ENCODE measurements at regions not wholly inside any gene's neighbourhood (a gene's known extent, or its start where the extent isn't known, plus 50 kb on each side); places are given as distances from the start of the nearest gene placed in this dataset.
"Not testable (repeated sequence)": the region's sequence is repeated elsewhere in the genome, so short reads cannot be mapped to it uniquely, and the experiment has no call there.

GRCh38 chr20:6333110-6333509, 210.3 kb upstream of the FERMT1 start (continued):
- TF ChIP-seq, protein P1, sequence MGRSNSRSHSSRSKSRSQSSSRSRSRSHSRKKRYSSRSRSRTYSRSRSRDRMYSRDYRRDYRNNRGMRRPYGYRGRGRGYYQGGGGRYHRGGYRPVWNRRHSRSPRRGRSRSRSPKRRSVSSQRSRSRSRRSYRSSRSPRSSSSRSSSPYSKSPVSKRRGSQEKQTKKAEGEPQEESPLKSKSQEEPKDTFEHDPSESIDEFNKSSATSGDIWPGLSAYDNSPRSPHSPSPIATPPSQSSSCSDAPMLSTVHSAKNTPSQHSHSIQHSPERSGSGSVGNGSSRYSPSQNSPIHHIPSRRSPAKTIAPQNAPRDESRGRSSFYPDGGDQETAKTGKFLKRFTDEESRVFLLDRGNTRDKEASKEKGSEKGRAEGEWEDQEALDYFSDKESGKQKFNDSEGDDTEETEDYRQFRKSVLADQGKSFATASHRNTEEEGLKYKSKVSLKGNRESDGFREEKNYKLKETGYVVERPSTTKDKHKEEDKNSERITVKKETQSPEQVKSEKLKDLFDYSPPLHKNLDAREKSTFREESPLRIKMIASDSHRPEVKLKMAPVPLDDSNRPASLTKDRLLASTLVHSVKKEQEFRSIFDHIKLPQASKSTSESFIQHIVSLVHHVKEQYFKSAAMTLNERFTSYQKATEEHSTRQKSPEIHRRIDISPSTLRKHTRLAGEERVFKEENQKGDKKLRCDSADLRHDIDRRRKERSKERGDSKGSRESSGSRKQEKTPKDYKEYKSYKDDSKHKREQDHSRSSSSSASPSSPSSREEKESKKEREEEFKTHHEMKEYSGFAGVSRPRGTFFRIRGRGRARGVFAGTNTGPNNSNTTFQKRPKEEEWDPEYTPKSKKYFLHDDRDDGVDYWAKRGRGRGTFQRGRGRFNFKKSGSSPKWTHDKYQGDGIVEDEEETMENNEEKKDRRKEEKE (IDR thresholded peaks at IDR 0.05): no peak

DNA sequence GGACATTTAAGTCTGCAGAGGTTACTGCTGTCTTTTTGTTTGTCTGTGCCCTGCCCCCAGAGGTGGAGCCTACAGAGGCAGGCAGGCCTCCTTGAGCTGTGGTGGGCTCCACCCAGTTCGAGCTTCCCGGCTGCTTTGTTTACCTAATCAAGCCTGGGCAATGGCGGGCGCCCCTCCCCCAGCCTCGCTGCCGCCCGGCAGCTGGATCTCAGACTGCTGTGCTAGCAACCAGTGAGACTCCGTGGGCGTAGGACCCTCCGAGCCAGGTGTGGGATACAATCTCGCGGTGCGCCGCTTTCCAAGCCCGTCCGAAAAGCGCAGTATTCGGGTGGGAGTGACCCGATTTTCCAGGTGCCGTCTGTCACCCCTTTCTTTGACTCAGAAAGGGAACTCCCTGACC, 198.4 kb upstream of the FERMT1 start:
- BruUV-seq (replicated peaks); H3K79me2 ChIP-seq (ENCODE audit: control insufficient read depth, insufficient read depth, low read length); H3K9ac ChIP-seq (ENCODE audit: control insufficient read depth, insufficient read depth, low read length); in situ Hi-C loops (cut with MboI); ATAC-seq; RAD21 ChIA-PET (ENCODE audit: unreplicated experiment); FAIRE-seq; H3K9me3 ChIP-seq (replicated peaks; ENCODE audit: control insufficient read depth, insufficient read depth, low read length); CTCF ChIA-PET; H3K27me3 ChIP-seq (replicated peaks in 1 of 2; ENCODE audit: control insufficient read depth in 2 of 2, insufficient read depth in 2 of 2, low read length in 1 of 2); POLR2A ChIA-PET; H3K27ac ChIP-seq (ENCODE audit: control insufficient read depth, insufficient read depth); DNase-seq (ENCODE audit: low read depth, low spot score); H3K36me3 ChIP-seq (ENCODE audit: control insufficient read depth in 2 of 2, insufficient read depth in 2 of 2, low read length in 1 of 2); H3K4me3 ChIP-seq; H2AFZ ChIP-seq (ENCODE audit: control insufficient read depth, low read depth, low read length); H3K4me2 ChIP-seq (ENCODE audit: control insufficient read depth, insufficient read depth); H4K20me1 ChIP-seq (ENCODE audit: control insufficient read depth, insufficient read depth); SMC1A ChIA-PET (ENCODE audit: uncharacterized antibody, unreplicated experiment); H3K4me1 ChIP-seq (ENCODE audit: control insufficient read depth, insufficient read depth, low read length): not testable (repeated sequence)
- intact Hi-C loops (cut with micrococcal nuclease; ENCODE audit: unreplicated experiment): loop anchor here (10.0 kb wide), 1 partner anchor 106 kb away; no protein-coding TSS in a partner anchor
- 93% methylated on average over 8 of the region's 20 CpGs for WGBS (ENCODE audit: insufficient coverage, insufficient replicate concordance, low lambda C conversion rate, missing lambda C conversion rate)

All from GM12878 (cell line).